GM19351 (cell line): ENCODE measurements at regions not wholly inside any gene's neighbourhood (a gene's known extent, or its start where the extent isn't known, plus 50 kb on each side); places are given as distances from the start of the nearest gene placed in this dataset.
A peak's percentile ranks its signal among the peaks of the same experiment; 100 is the strongest.
"Not testable (repeated sequence)": the region's sequence is repeated elsewhere in the genome, so short reads cannot be mapped to it uniquely, and the experiment has no call there.

ENCODE experiments used
- ATAC-seq: cut with Tn5 transposase; IDR thresholded peaks from one replicate; pipeline ENCODE4 v1.9.1; 2021; ENCODE audit warnings: mild to moderate bottlenecking, moderate library complexity; ENCODE audit not compliant: unreplicated experiment

DNA sequence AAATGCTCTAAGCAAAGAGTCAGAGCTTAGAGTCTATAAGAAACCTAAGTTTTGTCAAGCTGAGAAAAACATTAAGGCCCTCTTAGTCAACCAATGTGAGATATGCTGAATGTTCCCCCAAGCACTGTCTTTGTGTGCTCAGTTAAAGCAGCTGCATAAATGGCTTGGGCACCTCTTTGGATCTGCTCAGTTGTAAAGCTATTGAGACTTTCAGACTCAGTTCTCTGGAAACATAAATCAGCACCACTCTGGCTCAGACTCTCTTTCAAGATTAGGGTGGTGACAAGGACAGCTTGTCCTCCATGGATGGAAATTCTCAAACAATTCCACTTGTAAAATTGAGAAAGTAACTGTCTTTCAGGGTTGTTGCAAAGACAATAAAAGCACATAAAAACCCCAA, 807.9 kb downstream of the PRELID2 start:
- no peak for ATAC-seq

DNA sequence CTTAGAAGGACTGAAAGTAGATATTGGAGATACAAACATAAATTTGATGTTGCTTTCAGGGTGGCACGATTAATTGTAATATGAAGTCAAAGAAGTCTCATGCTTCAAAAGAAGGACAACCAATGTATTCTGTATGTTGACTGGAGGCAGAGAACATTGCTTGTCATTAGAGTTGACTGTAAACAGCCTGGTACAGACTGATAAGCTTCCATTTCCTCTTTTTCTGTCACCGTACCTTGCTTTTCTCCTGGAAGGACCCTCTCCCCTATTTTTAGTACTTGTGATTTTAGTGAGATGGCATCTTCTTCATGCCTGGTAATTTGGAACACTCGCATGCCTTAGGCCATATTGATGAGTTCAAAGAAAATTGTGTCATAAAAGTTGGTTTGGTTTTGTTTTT, 809.4 kb downstream of the PRELID2 start:
- ATAC-seq, result no peak

DNA sequence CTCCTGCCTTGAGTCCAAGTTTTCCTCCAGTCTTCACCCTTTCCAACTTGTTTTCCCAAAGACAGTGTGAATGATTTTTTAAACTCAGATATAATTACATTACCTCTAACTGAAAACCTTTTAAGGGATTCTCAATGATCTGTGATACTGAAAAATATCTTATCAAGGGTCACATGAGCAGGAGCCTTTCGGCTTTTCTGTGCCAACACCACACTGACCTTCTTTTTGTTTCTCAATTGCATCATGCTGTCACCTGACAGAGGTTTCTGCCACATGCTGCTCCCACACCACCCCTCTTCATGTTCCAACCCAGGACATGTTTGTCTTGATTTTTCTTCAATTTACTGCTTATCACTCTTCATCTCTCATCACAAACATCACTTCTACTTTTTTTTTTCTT, 820.0 kb downstream of the PRELID2 start:
- ATAC-seq, result no peak

DNA sequence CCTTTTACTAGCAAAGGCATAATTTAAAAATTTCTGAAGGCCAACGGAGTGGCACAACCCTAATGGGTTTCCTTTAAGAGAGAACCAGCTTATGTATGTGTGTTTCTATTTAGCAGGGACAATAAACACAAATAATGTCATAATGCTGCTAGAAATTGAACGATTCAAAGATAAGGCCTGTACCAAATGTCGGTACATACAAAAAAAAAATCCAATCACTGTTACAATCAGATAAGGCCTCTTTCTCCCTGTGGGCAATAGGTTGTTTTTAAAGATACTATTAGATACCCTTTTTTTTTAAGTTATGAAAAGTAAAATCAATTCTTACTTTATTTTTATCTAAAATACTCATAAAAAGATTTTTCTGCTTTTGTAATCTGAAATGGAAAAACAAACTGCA, 821.0 kb downstream of the PRELID2 start:
- ATAC-seq, result no peak

DNA sequence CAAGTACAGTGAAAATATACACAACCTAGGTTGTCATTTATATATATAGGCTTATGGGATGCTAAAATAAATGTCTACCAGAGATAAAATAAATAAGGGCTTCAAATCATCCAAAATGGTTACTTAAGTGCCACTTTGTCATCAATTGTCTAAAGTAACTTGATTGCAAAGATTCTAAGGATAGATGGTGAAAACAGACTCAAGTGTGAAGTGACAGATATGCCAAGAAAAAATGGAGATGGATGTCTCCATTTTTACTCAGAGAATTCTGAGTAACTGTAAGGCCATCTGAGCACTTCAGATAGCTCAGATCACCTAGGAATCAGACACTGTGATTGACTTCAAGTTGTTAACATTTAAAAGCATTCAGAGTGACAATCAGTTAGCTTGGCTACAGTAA, 824.3 kb downstream of the PRELID2 start:
- ATAC-seq, result no peak

DNA sequence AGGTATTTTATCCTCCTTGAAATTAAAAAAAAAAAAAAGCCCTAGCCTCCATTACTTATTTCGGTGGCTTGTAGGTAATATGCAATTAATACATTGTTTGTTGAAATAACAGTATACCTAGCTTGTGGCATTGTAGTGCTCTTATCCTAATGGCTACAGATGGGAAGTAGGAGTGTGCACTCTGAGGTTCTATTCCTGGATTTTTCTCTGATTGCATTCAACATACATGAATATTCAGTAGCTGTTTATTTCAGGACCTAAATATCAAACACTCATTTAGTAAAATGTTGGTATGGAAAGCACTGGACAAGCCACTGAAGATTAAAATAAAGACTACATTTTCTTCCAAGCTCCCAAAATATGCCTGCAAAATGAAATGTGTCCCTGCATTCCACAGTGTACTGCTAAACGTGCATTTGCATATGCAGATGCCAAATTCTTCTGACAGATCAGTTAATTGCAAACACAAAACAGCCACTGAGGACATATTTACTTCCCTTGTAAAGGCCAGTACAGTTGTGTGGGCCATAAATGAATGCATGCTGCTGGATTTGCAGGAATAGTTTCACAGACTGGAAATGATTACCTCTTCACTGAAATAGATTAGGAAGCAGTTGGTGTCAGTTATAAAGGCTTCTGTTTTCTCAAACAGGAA, 826.1 kb downstream of the PRELID2 start:
- no peak for ATAC-seq

DNA sequence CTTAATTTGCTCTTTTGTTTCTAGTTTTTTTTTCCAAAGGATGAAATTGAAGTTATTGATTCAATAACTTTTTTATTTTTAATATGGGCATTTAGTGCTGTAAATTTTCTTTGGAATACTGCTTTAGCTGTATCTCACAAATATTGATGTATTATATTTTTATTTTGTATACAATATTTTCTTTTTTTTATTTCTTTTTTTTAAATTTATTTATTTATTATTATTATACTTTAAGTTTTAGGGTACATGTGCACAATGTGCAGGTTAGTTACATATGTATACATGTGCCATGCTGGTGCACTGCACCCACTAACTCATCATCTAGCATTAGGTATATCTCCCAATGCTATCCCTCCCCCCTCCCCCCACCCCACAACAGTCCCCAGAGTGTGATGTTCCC, 823.7 kb downstream of the KCTD16 start:
- ATAC-seq, result not testable (repeated sequence)

DNA sequence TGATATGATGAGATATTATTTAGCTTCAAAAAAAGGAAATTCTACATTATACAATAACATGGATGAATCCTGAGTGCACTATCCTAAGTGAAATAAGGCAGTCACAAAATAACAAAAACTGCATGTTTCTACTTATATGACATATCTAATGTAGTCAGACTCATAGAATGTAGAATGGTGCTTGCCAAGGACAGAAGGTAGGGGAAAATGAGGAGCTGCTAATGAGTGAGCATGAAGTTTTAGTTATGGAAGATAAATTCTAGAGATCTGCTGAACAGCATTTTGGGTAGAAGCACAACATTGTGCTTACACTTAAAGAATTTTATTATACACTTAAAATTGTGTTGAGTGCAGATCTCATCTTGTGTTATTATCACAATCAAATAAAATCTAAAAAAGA, 812.4 kb downstream of the KCTD16 start:
- ATAC-seq, result no peak

DNA sequence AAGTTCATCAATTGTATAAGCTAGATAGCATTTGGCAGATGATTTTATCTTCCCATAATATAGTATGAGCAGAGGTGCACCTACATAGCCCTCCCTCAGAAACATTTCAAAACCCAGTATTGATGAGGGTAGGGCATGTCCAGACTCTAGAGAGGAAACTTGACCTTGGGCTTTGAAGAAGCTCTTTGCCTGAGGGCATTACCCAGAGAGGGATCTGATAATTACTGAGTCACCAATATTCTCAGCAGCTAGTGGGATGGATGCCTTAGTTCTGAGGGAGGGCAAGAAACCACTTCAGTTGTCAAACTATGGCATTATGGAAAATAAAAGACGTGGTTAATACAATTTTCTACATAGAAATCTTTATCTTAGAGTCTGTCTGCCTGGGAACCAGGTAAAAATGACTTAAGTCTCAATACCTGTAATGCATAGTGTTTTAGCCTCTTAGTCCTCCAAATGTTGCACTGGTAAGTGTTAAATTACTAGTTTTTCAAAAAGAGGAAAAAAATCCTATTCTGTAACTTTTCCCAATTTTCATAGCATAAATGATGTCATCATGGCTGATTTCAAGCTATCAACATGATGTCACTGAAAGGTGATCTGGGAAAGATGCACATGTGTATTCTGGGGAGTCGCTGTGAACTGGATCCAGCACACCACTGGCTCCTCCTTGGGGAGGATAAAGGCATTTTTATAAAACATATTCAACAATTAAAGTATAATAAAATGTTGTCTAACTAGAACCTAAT, 809.0 kb downstream of the KCTD16 start:
- ATAC-seq, result no peak

DNA sequence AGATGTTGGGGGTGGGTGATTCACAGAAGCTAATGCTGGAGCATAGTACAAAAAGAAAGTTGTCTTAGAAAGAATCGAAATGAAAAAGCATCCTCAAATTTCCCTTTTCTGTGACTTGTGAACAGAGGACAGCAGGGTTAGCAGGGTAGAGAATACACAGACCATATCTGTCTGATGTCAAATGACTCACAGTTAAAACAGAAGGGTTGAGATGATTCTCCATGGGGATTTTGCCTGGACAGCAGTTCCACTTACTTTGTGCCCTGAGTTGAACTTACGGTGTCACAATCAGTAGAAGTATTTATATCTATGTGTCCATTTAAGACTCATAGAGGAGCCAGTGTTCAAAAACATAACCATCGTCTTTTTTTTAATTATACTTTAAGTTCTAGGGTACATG, 801.6 kb downstream of the KCTD16 start:
- ATAC-seq, result no peak

DNA sequence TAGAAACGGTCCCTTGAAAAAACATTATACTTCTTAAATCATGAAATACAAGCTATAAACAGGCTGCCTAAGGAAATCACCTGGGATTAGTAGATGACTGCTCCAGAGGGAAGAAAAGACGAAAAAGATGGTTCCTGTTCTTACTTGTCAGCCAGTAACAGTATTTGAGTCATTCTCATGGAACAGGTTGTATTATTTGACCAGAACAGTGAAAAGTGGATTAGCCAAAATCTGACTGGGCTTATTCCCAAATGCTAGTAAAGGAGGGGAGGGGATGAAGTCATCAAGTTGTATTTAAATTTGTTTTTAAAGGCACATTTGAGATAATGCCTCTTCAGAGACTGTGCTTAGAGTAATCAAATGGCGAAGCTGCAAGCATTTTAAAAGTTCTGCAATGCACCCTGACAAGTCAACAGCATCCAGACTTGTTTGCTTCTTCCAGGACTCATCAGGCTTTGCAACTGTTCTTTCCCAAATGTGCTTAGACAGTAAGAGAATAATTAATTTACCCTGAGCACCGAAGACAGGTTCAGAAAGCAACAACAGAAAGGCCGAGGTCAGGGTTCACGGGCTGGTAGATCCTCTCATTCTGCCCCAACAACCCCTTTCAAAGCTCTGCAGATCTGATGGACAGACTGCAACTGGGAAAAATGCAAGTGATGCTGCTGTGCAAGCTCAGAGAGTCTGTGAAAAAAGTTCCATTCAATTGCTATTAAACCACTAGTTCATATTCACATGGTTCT, 800.6 kb downstream of the KCTD16 start:
- no peak for ATAC-seq

DNA sequence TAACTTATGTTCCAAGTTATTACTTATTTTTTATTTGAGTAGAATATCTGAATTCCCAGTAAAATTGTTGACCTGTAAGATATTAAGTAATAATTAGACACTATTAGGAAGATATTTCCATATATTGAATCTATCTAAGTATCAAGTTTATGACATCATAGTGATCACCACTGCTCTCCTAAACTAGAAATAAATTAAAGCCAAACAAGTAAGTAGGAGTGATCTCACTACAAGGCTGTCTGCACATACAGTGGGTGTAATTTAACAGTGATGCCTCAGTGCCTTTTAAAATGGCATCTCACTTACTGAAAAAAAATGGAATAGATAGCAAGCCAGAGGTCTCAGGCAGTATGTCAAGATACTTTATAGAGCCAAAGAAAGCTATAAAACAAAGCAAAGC, 789.6 kb downstream of the KCTD16 start:
- no peak for ATAC-seq

DNA sequence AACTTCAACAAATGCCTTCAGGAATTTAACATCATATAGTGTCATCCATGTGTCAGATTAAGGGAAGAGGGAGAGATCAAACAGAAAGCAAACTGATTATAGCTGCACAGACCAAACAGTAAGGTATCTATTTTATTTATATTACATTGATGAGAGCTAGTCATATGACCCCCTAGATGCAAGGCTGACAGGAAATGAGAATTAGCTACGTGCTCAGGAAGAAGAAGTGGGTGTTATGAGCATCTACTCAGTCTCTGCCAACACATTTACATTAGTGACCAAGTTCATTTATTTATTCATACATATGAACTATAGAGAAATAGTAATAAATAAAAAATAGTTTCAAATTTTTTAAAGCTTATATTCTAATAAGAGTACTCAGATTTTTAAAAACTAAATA, 787.3 kb downstream of the KCTD16 start:
- peak; percentile 57 for ATAC-seq

DNA sequence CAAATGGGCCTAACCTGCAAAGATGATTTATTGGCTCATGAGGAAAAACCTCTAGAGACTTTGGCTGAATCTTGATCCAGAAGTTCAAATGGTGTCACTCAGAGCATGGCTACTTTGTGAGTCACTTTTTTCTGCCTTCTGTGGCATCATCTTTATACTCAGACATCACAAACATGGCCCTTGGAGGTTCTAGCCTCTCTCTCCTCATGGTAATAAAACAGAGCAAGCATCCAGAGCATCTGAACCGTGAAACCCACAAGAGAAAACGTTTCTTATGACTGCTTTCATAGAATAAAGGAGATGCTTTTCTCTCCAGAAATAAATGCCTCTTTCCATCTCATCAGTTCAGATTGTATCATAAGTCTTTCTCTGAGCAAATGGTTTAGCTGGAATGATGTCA, 780.3 kb downstream of the KCTD16 start:
- ATAC-seq, result no peak

DNA sequence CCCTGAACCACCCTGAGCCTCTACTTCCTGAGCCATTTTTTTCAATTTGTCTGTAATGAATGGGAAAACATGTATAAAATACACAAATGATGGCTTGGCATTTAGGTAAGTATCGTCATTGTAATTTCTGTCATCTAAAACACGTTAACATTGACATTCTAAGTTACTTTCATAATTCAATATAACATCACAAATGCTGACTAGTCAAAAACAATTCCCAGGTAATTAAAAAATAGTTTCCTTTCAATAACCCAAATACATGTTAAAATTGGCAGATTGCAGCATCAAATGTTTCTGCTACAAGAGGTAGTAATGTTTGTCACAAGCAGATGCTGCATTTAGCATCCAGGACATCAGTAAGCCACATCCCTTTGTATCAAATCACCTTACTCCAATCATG, 776.4 kb downstream of the KCTD16 start:
- ATAC-seq, result no peak

DNA sequence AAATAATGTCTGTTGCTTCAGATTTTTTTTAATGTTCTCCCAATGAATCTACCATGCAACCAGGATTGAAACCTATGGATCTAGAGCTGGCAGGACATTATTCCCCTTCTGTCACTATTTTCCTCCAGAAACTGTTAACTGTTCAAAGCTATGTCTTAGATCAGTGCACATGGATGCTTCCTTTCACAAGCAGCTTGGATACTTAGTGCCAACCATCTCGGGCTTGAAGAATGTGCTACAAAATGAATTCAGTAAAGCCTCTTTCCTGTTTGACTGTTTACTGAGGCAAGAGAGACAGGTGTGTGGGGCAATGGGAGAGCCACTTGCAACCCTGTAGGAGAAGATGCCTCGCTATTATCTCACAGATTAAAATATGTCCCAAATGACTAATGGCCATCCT, 774.8 kb downstream of the KCTD16 start:
- no peak for ATAC-seq

DNA sequence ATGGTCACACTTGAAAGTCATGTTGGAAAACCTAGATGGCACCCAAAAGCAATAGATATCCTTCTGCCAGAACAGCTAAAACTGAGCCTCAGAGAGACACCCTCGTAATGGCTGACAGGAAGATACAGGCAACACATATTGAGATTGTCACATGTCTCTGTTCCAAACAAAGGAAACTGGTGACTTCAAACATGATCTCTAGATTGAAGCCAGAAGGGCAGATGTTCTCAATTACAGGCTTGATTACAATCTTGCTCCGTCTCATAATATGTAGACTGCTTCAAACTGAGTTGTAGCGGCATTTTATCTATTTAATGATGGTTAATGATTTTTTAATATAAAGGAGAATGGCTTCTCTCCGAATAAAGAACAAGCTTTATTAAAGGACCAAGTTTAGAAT, 774.3 kb downstream of the KCTD16 start:
- no peak for ATAC-seq

DNA sequence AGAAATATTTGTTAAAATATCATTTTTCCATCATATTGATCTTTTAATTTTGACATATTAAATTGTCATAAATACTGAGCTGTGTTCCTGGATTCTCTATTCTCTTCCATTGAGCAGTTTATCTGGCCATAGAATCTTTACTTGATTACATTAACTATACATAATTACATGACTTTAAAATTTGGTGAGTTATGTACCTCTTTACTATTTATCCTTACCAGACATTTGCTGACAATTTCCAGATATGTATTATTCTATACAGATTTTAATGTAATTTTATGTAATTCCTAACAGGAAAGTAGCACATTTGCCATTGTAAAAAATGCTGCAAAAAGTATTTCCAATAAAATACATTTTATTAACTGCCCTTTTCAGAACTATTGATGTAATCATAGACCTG, 770.3 kb downstream of the KCTD16 start:
- no peak for ATAC-seq

DNA sequence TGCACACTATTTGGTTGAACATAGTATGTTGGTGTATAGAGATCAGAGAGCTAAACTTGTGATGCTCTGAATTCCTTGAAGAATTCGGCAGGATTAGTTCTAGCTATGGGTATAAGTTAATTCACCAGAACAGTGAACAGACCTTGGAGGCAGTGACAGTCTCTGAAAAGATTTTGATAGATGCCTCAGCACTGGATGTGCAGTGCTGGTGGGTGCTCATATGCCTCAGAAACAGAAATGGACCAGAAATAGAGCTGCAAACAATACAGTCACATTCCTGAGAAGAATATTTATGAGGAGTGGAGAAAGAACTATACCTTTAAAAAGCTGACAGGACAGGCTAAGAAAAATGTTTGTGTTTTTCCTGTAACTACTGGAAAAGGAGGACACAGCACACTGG, 747.7 kb downstream of the KCTD16 start:
- no peak for ATAC-seq

DNA sequence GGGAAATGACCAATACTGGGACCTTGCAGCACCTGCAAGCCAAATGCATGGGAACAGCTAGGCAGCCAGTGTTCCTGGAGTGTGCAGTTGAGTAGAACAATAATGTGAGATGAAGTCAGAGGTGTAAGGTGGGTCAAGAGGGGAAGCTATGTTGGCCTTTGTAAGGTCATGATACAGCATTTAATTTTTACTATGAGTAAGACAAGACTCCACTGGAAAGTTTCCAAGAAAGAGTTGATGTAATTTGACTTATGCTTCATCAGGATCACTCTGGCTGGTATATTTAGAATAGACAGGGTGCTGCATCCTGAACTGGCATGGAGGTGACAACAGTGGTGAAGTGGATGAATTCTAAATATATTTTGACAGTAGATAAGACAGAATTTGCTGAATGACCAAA, 744.8 kb downstream of the KCTD16 start:
- ATAC-seq, result no peak

DNA sequence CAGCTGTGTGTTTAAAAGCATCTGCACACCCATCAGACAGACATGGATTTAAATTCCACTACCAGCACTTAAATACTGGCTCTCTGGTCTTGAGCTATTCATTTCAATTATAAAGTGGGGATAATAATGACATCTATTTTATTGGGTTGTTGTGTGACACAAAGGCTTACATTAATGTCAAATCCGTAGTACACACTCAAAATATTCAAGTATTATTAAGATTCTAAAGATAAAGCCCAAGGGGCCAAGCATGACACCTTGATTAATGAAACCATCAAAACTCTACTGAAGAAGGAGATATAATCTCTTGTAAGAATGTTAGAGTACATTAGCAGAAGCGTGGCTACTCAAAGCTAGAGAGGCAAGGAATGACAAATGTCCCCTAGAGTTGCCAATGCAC, 743.0 kb downstream of the KCTD16 start:
- no peak for ATAC-seq

DNA sequence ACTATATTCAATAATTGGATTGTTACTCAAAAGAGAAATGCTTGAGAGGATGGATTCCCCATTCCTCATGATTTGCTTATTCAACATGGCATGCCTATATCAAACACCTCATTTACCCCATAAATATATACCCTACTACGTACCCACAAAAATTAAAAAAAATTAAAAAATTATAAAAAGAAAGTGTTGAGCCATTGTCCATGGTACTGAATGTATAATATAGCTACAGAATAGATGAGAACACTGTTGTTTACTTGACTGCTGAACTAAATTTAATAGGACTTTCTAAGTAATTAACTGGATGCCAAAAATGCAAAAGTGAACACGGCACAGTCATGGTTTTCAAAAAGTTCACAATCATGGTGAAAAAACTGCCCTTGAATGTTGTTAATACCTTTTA, 725.8 kb downstream of the KCTD16 start:
- ATAC-seq, result no peak
